Hepatocyte (in vitro differentiated cells): ENCODE measurements at regions not wholly inside any gene's neighbourhood (a gene's known extent, or its start where the extent isn't known, plus 50 kb on each side); places are given as distances from the start of the nearest gene placed in this dataset.

Source experiments
- CTCF ChIP-seq: fragments of 200-600 bp; sonication (generic); IDR thresholded peaks from 2 replicates; pipeline ENCODE4 v1.5.1; 2016; ENCODE audit warnings: antibody characterized with exemption, mild to moderate bottlenecking; ENCODE audit not compliant: poor library complexity
- EZH2 ChIP-seq: fragments of 200-600 bp; sonication (generic); IDR thresholded peaks from 2 replicates; pipeline ENCODE4 v1.6.1; 2016; ENCODE audit warnings: antibody characterized with exemption, mild to moderate bottlenecking, borderline replicate concordance
- EZH2phosphoT487 ChIP-seq: fragments of 200-600 bp; sonication (generic); IDR thresholded peaks from one replicate; pipeline ENCODE4 v1.6.1; 2018; ENCODE audit warnings: antibody characterized with exemption, mild to moderate bottlenecking, low read depth, moderate library complexity; ENCODE audit not compliant: unreplicated experiment, severe bottlenecking

GRCh38 chr20:11785885-11786507, 131.7 kb upstream of the BTBD3 start:
- TF ChIP-seq CTCF (no peak), EZH2 (no peak), EZH2phosphoT487 (no peak)
